BE2C (cell line): ENCODE measurements at regions not wholly inside any gene's neighbourhood (a gene's known extent, or its start where the extent isn't known, plus 50 kb on each side); places are given as distances from the start of the nearest gene placed in this dataset.
"Not testable (repeated sequence)": the region's sequence is repeated elsewhere in the genome, so short reads cannot be mapped to it uniquely, and the experiment has no call there.

Experiments used
- DNase-seq: peaks from one replicate; pipeline ENCODE4 v3.0.0-alpha.2; 2020
- H3K27me3 ChIP-seq: fragments of 250-450 bp; sonication (Bioruptor Pico); 2 replicates; pipeline ENCODE4 v1.5.1; 2020; ENCODE audit warnings: mild to moderate bottlenecking
- H3K36me3 ChIP-seq: fragments of 250-450 bp; sonication (Bioruptor Pico); 2 replicates; pipeline ENCODE4 v1.5.1; 2020; ENCODE audit warnings: mild to moderate bottlenecking
- H3K4me1 ChIP-seq: fragments of 250-450 bp; sonication (Bioruptor Pico); 2 replicates; pipeline ENCODE4 v1.5.1; 2020
- H3K4me3 ChIP-seq: 2 replicates; pipeline ENCODE4 v1.5.1; 2011; ENCODE audit warnings: low read depth, low read length
- H3K9me3 ChIP-seq: fragments of 250-450 bp; sonication (Bioruptor Pico); 2 replicates; pipeline ENCODE4 v1.5.1; 2020
- TF ChIP-seq, protein P1 (sequence below): IDR thresholded peaks from 2 replicates; pipeline ENCODE4 v1.5.1; 2012; ENCODE audit warnings: mild to moderate bottlenecking, low read depth, low read length

DNA sequence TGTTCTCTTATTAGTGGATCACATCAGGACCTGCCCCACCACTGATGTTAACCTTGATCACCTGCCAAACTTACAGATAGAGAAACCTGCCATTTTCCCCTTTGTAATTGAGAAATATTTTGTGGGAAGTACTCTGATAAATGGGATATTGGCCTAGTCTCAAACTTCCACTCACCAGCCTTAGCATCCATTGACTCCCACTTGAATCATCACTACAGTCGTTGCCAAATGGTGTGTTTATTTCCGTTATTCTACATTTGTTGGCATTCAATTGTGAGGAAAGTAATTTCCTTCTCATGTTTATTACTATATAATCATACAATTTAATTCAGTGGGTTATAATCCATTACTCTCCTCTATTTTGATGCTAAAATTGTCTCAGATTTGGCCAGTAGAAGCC lies 156.4 kb upstream of the CXCL13 start:
- no peak for DNase-seq
- H3K27me3 ChIP-seq, result no peaks in the 10 kb centered on the region; the same call in 1 of the 2 replicates
- no peaks in the 10 kb centered on the region for H3K36me3 ChIP-seq
- H3K4me1 ChIP-seq, result no peaks in the 10 kb centered on the region
- no peak overlapping the region for H3K4me3 ChIP-seq
- no peaks in the 10 kb centered on the region for H3K9me3 ChIP-seq
- TF ChIP-seq, protein P1, sequence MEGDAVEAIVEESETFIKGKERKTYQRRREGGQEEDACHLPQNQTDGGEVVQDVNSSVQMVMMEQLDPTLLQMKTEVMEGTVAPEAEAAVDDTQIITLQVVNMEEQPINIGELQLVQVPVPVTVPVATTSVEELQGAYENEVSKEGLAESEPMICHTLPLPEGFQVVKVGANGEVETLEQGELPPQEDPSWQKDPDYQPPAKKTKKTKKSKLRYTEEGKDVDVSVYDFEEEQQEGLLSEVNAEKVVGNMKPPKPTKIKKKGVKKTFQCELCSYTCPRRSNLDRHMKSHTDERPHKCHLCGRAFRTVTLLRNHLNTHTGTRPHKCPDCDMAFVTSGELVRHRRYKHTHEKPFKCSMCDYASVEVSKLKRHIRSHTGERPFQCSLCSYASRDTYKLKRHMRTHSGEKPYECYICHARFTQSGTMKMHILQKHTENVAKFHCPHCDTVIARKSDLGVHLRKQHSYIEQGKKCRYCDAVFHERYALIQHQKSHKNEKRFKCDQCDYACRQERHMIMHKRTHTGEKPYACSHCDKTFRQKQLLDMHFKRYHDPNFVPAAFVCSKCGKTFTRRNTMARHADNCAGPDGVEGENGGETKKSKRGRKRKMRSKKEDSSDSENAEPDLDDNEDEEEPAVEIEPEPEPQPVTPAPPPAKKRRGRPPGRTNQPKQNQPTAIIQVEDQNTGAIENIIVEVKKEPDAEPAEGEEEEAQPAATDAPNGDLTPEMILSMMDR, result no peak

DNA sequence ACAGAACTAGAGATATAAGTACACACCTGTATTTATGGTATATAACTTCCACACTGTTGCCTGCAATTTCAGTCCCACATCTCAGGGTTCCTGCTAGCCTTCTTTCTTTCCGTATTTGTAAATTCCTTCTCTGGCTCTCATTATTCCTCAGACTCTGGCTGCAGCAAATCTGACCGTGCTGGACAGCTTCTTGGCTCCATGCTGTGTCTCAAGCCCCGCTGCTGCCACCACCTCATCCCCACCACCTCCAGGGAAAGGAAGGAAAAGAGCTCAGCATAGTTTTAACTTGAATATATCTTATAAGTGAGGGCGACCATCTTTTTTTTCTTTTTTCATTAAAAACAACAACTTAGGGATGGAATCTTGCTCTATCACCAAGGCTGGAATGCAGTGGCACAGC lies 155.6 kb upstream of the CXCL13 start:
- Histone ChIP-seq H3K4me1 (no peaks in the 10 kb centered on the region), H3K4me3 (no peak overlapping the region), H3K27me3 (no peaks in the 10 kb centered on the region; the same call in 1 of the 2 replicates), H3K9me3 (no peaks in the 10 kb centered on the region), H3K36me3 (no peaks in the 10 kb centered on the region)
- DNase-seq, result no peak
- TF ChIP-seq, protein P1, result no peak

DNA sequence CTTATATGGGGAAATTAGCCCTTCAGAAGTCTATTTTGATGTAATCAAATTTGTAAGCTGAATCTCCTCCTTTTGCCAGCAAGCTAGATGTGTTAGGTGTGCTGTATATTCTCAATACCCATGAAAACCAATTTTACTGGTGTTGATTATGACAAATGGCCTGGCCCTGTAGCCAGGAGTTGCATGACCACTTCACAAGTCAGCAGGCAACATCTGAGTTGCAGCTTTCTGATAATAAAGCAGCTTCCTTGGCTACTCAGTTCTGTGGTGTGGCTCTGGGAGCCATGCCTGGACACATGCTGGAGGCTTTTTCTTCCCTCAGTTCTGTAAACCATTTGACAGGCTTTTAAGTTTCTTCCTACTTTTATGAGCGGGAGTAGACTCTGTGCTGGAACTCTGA lies 154.1 kb upstream of the CXCL13 start:
- Histone ChIP-seq H3K27me3 (no peaks in the 10 kb centered on the region; the same call in 1 of the 2 replicates), H3K9me3 (no peaks in the 10 kb centered on the region), H3K4me3 (no peak overlapping the region), H3K4me1 (no peaks in the 10 kb centered on the region), H3K36me3 (no peaks in the 10 kb centered on the region)
- TF ChIP-seq, protein P1, result no peak
- DNase-seq, result no peak

DNA sequence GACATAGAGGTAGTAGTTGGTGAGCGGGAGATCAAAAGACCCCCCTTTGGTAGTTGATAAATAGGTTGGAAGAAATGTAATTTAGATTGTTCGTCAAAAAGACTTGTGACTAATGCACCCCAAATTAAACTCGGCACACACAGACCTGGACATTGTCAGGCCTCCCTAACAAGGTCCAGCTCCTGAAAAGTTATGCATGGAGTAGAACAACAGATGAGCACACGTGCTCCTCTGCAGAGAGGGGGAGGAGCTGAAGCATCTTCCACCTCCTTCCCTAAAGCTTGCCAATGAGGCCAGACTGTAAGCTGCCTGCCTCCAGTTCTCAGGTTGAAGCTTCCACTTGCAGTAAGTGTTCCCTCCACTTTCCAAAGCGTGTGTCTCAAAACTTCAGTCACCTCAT lies 153.5 kb upstream of the CXCL13 start:
- H3K27me3 ChIP-seq, H3K36me3 ChIP-seq, H3K4me3 ChIP-seq, DNase-seq, H3K4me1 ChIP-seq, H3K9me3 ChIP-seq: not testable (repeated sequence)

DNA sequence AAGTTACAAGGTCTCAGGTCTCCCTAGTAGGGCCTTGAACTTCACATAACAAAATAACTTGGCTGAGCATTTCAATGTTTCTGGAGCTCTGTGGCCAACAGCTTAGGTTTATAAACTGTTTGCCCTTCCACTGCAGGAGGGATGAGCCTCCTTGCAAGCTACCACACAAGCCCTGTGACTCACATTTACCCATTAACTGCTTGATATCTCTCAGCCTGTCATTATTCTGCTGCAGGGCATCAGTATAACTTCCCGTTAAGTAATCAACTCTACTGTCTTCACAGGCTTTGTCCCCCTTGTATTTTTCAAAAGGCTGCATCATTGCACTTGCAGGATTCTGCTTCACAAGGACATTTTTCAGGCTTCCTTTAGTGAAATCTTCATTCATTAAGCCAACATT lies 151.7 kb upstream of the CXCL13 start:
- Histone ChIP-seq H3K36me3 (no peaks in the 10 kb centered on the region), H3K9me3 (no peaks in the 10 kb centered on the region), H3K27me3 (no peaks in the 10 kb centered on the region), H3K4me3 (no peak overlapping the region), H3K4me1 (no peaks in the 10 kb centered on the region)
- DNase-seq, result no peak
- TF ChIP-seq, protein P1, result no peak

DNA sequence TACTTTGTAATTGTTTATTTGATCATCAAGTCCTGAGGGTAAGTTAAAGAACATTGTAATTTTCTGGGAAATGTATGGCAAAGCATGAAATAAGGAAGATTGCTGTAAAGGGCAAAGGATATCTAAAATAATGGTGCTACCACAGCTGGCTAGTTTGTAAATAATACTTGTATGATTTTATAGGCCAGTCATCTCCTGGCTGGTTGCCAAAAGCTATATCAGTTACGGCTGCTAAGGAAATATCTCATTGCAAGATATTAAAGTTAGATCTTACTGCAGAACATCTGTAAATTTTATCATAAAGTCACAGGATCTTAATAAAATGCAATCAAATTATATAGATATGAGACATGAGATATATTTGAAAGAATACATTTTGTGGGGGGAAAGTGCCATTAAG lies 150.8 kb upstream of the CXCL13 start:
- TF ChIP-seq, protein P1, result no peak
- H3K36me3 ChIP-seq, result no peaks in the 10 kb centered on the region

DNA sequence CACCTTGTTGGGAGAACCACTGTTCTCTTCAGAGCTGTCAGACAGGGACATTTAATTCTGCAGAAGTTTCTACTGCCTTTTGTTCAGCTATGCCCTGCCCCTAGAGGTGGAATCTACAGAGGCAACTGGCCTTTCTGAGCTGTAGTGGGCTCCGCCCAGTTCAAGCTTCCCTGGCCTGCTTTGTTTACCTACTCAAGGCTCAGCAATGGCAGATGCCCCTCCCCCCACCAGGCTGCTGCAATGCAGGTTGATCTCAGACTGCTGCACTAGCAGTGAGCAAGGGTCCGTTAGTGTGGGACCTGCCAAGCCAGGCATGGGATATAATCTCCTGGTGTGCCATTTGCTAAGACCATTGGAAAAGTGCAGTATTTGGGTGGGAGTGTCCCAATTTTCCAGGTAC lies 141.5 kb upstream of the CXCL13 start:
- not testable (repeated sequence) for H3K27me3 ChIP-seq, H3K36me3 ChIP-seq, H3K4me1 ChIP-seq, H3K4me3 ChIP-seq, DNase-seq, H3K9me3 ChIP-seq

More for the DNA sequence above, 150.8 kb upstream of the CXCL13 start:
- no peak for DNase-seq
- Histone ChIP-seq H3K27me3 (no peaks in the 10 kb centered on the region), H3K4me3 (no peak overlapping the region), H3K4me1 (no peaks in the 10 kb centered on the region), H3K9me3 (no peaks in the 10 kb centered on the region)
